PC-9 (cell line): ENCODE measurements at regions not wholly inside any gene's neighbourhood (a gene's known extent, or its start where the extent isn't known, plus 50 kb on each side); places are given as distances from the start of the nearest gene placed in this dataset.

Experiments
- CTCF ChIP-seq: fragments of 200-600 bp; sonication (generic); conservative IDR thresholded peaks from 2 replicates; pipeline ENCODE4 v1.6.1; 2017; ENCODE audit warnings: mixed run types, antibody characterized with exemption, mild to moderate bottlenecking, moderate library complexity
- EZH2 ChIP-seq: fragments of 200-600 bp; sonication (generic); IDR thresholded peaks from 2 replicates; pipeline ENCODE4 v1.8.0; 2017; ENCODE audit warnings: antibody characterized with exemption, low read depth

- TF ChIP-seq CTCF (no peak), EZH2 (no peak)
These were observed 407.0 kb downstream of the MIAT start for GRCh38 chr22:27064386-27064785.
